Jurkat, Clone E6-1 (cell line): ENCODE measurements at regions not wholly inside any gene's neighbourhood (a gene's known extent, or its start where the extent isn't known, plus 50 kb on each side); places are given as distances from the start of the nearest gene placed in this dataset.

Source experiments
- DNase-seq: peaks from one replicate; pipeline ENCODE4 v3.0.0-alpha.2; 2011; ENCODE audit warnings: low read depth, low spot score
- H3K4me3 ChIP-seq: 2 replicates; pipeline ENCODE4 v1.5.1; 2011; ENCODE audit warnings: mild to moderate bottlenecking, low read length, control low read depth, moderate library complexity

GRCh38 chr11:95322539-95322938 is 91.5 kb upstream of the SESN3 start:
- no peak for DNase-seq
- no peak overlapping the region for H3K4me3 ChIP-seq

GRCh38 chr11:95318498-95318897 is 87.5 kb upstream of the SESN3 start:
- H3K4me3 ChIP-seq = no peak overlapping the region
- DNase-seq = no peak

GRCh38 chr11:95308512-95309035 is 77.6 kb upstream of the SESN3 start:
- no peak overlapping the region for H3K4me3 ChIP-seq
- DNase-seq = no peak

- DNase-seq = no peak
- no peak overlapping the region for H3K4me3 ChIP-seq
These were observed 76.3 kb upstream of the SESN3 start for GRCh38 chr11:95307286-95307685.

DNA sequence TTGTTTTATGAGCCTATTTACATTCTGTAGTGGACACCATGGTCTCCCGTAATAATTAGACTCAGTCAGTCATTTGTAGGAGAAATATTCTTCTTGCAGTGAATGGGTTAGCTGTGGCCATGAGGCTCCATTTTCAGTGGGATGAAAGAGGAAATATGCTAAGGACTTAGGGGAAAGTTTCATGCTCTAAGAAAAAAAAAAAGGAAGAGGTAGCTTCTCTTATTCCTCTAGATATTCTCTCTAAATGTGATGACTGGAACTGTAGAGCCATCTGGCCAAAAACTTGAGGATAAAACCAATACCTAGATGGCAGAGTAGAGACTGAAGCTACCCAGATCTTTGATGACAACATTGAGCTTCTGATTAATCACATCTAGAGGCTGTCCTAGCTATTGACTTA is 75.8 kb upstream of the SESN3 start:
- no peak overlapping the region for H3K4me3 ChIP-seq
- DNase-seq = no peak

GRCh38 chr11:95306123-95306522 is 75.1 kb upstream of the SESN3 start:
- no peak for DNase-seq
- H3K4me3 ChIP-seq = no peak overlapping the region

DNA sequence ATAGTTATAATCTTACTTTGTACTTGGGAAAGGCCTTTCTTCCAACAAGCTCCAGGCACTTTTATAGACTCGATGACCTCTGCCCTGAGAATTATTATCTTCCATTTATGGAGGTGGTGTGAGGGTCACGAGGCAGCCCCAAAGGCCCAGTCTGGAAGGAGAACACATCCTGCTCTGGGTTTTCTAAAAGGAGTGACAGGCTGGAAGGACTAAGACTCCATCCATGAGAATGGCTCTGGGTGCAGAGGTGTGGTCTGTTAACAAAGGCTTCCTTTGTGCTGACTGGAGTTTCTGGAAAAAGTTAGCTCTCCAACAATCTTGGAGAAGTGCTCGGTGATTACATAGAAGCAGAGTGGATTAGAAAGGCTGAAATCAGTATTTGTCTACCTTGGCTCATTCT is 74.7 kb upstream of the SESN3 start:
- no peak overlapping the region for H3K4me3 ChIP-seq
- DNase-seq = no peak

- DNase-seq = no peak
- no peak overlapping the region for H3K4me3 ChIP-seq
These were observed 73.8 kb upstream of the SESN3 start for GRCh38 chr11:95304777-95305176.

- DNase-seq = no peak
- no peak overlapping the region for H3K4me3 ChIP-seq
These were observed 71.2 kb upstream of the SESN3 start for GRCh38 chr11:95302211-95302610.

DNA sequence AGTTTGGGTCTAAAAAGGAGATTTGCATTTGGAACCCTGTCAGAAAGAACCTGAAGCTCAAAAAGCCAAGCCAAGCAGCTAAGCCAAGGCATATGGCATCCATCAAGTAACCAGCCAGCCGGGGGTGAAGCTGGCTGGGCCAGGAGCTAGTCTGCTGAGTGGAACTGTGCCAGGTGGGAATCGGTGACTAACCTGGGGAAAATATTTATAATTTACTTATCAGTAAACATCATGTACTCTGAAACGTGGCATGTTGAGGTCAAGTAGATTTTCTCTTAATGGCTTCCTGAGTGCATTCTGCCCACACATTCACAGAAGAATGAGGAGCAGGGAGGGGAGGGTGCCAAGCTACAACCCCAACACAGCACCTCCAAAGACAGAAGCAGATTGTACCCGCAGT is 70.5 kb upstream of the SESN3 start:
- H3K4me3 ChIP-seq = no peak overlapping the region
- no peak for DNase-seq

GRCh38 chr11:95299078-95299679 is 68.2 kb upstream of the SESN3 start:
- peak; percentile 30 for DNase-seq
- no peak overlapping the region for H3K4me3 ChIP-seq

- DNase-seq = no peak
- H3K4me3 ChIP-seq = no peak overlapping the region
These were observed 66.9 kb upstream of the SESN3 start for GRCh38 chr11:95297680-95298452.

- H3K4me3 ChIP-seq = no peak overlapping the region
- no peak for DNase-seq
These were observed 65.6 kb upstream of the SESN3 start for GRCh38 chr11:95296621-95297025.

GRCh38 chr11:95296165-95296564 is 65.2 kb upstream of the SESN3 start:
- no peak for DNase-seq
- H3K4me3 ChIP-seq = no peak overlapping the region

DNA sequence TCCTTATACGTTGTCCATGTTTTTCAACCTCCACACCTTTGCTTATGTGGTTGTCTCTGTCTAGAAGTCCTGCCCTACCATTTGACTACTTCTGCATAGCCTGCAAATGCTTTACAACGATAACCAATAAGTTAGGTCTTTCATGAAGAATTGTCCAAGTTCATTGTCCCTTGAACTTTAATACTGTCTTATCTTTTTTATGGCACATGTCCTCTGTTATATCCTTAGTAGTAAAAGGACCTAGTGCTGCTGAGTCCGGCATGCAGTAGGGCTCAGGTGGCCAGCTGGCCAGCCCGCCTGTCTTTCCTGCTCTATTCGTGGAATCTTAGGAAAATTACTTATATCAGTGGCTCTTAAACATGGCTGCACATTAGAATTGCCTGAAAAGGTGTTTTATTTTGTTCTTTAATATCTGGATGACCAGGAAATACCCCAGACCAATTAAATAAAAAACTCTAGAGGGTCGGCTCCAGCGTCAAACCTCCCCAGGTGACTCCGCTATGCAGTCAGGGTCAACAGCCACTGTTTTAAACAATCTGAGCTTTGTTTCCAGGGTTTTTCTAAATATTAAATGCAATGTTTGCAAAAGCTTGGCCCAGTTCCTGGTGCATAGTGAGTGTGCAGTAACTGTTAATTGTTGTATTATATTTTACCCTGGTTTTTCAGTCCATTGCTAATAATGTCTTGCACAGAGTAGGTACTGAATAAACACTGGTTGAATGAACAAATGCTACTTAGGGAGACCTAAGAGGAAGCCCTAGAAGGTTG is 64.6 kb upstream of the SESN3 start:
- DNase-seq = no peak
- no peak overlapping the region for H3K4me3 ChIP-seq

DNA sequence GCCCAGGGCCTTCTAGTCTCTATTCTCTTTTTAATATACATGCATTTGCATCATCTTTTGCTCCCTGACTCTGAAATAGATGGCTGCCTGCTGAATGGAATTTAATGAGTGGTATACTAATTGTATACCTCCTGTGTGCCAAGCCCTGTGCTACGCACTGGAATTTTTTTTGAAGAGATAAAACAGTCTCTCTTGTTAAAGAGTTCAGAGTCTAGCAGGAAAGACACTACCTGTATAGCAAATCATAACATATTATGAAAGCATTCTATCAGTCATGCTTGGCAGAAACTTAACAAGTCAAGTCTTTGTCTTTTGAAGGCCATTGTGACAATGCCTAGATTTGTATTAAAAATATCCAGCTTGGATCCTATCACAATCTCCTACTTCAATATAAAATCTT is 63.7 kb upstream of the SESN3 start:
- DNase-seq = no peak
- no peak overlapping the region for H3K4me3 ChIP-seq

- no peak overlapping the region for H3K4me3 ChIP-seq
- DNase-seq = no peak
These were observed 62.1 kb upstream of the SESN3 start for GRCh38 chr11:95293116-95293515.

DNA sequence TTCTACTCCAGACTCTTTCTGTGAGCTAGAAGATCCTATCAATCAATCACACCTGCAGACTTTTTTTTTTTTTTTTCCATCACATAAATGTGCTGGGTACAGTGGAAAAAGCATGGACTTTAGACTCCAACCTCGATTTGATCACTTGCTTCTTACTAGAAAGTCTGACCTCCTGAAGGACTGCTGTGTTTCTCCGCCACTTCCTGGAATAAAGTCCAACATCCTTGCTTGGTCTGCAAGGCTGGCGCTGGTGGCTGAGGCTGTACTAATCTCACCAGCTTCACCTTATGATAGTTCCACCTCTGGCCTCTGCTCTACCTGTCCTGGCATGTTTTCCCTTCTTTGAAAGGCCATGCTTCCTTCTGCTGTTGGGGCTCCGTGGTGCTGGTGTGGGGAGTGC is 60.9 kb upstream of the SESN3 start:
- no peak for DNase-seq
- no peak overlapping the region for H3K4me3 ChIP-seq

DNA sequence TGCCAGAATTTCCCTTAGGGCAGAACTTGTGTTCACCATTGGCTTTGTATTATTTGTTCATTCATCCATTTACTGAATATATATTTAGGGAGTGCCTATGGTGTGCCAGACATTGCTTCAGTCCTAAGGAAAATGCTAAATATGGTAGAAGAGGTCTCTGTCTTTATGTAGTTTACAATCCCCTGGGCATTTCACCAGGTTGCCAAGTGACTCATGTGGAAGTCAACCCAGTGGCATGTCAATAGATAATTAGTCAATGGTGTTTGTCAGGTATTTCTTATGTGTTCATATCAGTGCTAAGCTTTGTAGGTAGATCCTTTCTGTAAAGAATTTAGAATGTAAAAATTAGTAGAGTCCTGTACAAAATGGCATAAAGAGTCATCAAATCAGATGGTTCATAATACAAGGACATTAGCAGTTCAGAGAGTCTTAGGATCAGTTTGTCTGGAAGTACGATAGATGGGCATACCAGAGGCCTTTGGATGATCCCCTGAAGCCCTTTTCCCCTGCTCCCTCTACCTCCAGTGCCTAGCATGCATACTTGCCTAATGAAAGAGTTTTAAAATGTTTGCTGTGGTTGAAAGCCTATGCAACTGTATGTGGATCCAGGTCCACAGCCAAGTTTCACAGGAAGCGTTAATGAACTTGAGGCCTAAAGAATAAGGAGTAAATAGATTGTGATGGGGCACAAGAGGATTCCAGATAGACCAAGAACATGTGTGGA is 58.5 kb upstream of the SESN3 start:
- no peak overlapping the region for H3K4me3 ChIP-seq
- no peak for DNase-seq
